IPS-15b (cell line): ENCODE measurements at regions not wholly inside any gene's neighbourhood (a gene's known extent, or its start where the extent isn't known, plus 50 kb on each side); places are given as distances from the start of the nearest gene placed in this dataset.
"Not testable (repeated sequence)": the region's sequence is repeated elsewhere in the genome, so short reads cannot be mapped to it uniquely, and the experiment has no call there.

ENCODE experiments used
- H3K27me3 ChIP-seq: one replicate; pipeline ENCODE4 v1.6.1; 2013; ENCODE audit warnings: low read length; ENCODE audit not compliant: control insufficient read depth, insufficient read depth
- H3K36me3 ChIP-seq: one replicate; pipeline ENCODE4 v1.6.1; 2013; ENCODE audit warnings: low read length; ENCODE audit not compliant: control insufficient read depth, insufficient read depth
- H3K4me1 ChIP-seq: one replicate; pipeline ENCODE4 v1.6.1; 2013; ENCODE audit warnings: mild to moderate bottlenecking, low read length; ENCODE audit not compliant: control insufficient read depth, insufficient read depth
- H3K4me3 ChIP-seq: one replicate; pipeline ENCODE4 v1.5.1; 2013; ENCODE audit warnings: low read depth, low read length
- H3K9ac ChIP-seq: one replicate; pipeline ENCODE4 v1.6.1; 2013; ENCODE audit warnings: low read depth, mild to moderate bottlenecking, low read length
- H3K9me3 ChIP-seq: one replicate; pipeline ENCODE4 v1.6.1; 2013; ENCODE audit warnings: mild to moderate bottlenecking, low read length; ENCODE audit not compliant: control insufficient read depth, insufficient read depth

DNA sequence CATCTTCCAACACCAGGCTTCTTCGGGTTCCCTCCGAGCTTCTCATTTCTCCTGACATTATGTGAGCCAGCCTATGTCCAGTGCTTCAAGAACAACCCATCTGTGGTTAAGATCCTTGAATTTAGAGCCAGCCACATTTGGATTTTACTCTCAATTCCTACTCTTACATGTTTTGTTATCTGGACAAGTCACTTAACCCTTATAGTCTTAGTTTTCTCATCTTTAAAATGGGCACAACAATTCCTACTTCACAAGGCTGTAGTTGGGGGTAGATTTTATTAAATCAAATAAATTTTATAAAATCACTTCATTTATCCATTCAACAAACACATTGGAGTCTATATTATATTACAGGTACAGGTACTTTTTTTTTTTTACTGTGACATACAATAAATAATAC, 105.5 kb upstream of the SLC38A2 start:
- peaks cover 9% of the 10 kb centered on the region for H3K4me1 ChIP-seq
- H3K27me3 ChIP-seq: no peaks in the 10 kb centered on the region
- H3K36me3 ChIP-seq: no peaks in the 10 kb centered on the region

DNA sequence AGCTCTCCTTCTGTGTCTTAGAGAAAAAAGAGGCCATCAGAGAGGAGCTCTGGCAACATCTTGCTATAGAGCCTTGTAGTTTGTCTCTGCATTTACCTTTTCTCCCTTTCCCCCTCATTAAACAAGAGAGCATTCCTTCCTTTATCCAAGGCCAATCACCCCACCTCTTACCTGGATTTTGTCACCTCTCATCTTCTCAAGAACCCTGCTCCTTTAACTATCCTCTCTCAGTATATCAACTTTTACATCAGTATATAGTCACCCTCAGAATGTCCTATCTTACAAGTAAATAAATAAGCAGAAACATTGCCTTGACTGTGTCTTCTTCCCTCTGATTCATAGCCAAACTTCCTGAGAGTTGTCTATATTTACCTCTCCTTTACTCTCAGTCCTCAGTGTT, 105.0 kb upstream of the SLC38A2 start:
- Histone ChIP-seq H3K27me3 (no peaks in the 10 kb centered on the region), H3K4me3 (no peak overlapping the region), H3K9me3 (no peaks in the 10 kb centered on the region), H3K36me3 (no peaks in the 10 kb centered on the region), H3K4me1 (peaks cover 5% of the 10 kb centered on the region), H3K9ac (no peak overlapping the region)

More for the DNA sequence above, 105.5 kb upstream of the SLC38A2 start:
- Histone ChIP-seq H3K4me3 (no peak overlapping the region), H3K9ac (no peak overlapping the region), H3K9me3 (no peaks in the 10 kb centered on the region)

DNA sequence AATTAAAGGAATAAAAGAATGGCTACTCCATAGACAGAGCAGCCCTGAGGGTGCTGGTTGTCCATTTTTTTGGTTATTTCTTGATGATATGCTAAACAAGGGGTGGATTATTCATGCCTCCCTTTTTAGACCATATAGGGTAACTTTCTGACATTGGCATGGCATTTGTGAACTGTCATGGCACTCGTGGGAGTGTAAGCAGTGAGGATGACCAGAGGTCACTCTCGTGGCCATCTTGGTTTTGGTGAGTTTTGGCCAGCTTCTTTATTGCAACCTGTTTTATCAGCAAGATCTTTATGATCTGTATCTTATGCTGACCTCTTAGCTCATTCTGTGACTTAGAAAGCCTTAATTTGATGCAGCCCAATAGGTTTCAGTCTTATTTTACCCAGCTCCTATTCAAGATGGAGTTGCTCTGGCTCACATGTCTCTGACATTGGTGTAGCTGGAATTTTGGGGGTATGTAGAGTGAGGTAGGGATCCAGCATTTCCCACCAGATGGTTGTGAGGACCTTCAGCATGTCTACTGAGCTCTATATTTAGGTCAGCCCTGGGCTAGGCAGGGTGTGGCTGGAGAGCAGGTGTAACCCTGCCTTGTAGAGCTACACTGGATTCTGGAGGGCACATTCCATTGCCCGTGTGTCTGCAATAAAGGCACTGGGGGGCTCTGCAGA, 103.5 kb upstream of the SLC38A2 start:
- Histone ChIP-seq H3K27me3 (no peaks in the 10 kb centered on the region), H3K4me1 (no peaks in the 10 kb centered on the region), H3K9ac (no peak overlapping the region), H3K36me3 (no peaks in the 10 kb centered on the region), H3K9me3 (no peaks in the 10 kb centered on the region), H3K4me3 (no peak overlapping the region)

DNA sequence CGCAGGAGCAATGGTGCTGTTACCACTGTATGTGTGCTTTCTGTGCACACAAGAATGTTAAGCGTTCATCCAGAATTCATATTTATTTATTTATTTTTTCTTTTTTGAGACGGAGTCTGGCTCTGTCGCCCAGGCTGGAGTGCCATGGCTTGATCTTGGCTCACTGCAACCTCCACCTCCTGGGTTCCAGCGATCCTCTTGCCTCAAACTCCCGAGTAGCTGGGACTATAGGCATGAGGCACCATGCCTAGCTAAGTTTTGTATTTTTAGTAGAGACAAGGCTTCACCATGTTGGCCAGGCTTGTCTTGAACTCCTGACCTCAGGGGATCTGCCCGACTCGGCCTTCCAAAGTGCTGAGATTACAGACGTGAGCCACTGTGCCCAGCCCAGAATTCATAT, 101.8 kb upstream of the SLC38A2 start:
- not testable (repeated sequence) for H3K4me1 ChIP-seq, H3K4me3 ChIP-seq, H3K36me3 ChIP-seq, H3K9ac ChIP-seq, H3K9me3 ChIP-seq, H3K27me3 ChIP-seq

DNA sequence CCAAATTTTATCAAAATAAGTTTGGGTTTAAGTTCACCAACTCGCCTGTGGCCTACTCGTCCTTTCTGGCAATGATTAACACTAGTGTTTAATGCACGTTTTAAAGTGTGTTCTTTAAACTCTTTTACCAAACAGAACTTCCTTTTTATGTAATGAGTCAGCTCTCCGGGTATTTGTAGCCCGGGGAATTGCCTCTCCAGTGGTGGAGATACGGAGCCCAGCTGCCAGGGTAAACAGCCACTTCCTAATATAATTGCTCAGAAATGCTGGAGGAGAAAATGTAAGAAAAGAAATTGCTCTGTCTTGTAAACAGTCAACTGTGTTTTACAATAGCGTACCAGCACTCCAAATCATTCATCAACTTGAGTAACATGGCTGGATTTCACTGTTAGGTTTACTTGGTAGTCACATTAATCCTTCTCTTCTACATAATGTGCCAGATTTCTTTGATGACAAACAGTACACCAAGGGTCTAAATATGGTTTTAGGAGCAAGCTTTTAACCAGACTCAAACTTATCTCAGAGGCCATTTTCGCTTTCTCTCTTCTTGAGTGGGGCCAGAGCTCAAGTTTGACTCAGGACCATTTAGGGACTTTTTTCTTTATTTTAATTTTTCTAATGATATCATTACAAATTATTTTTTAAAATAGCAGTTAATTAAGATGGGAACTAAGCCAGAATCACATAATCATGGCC, 101.2 kb upstream of the SLC38A2 start:
- H3K4me1 ChIP-seq: no peaks in the 10 kb centered on the region
- H3K9ac ChIP-seq: no peak overlapping the region
- H3K27me3 ChIP-seq: no peaks in the 10 kb centered on the region
- H3K4me3 ChIP-seq: no peak overlapping the region
- no peaks in the 10 kb centered on the region for H3K9me3 ChIP-seq
- no peaks in the 10 kb centered on the region for H3K36me3 ChIP-seq

DNA sequence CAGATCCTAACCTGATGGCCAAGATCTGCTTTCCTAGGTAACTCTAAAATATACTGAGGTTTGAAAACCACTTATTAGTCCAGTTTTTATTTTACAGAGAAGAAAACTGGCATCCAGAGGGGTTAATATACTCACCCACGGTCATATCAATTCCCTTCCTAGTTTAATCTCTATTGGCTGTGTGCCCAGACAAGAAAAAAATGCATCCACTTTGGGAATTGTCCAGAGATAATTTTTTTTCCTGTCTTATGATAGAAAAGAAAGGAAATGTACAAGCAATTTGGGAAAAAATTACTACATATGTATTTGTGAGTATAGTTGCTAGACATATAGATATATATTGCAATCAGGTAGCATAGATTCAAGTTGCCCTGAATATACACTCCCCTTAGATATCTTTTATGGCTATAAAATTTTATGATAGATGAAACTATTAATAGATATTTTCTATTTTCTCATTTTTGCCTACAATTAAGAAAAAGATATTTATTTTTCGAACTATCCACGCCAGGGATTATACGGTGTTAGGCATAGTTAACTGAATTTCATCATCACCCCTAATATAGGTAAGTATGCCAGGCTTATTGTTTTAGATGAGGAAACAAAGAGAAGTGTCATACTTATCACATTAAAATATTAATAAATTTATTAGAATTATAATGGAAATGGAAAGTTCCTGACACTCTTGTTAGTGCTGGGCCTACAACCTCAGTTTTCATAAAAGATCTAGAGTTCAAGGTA, 100.5 kb upstream of the SLC38A2 start:
- no peaks in the 10 kb centered on the region for H3K9me3 ChIP-seq
- no peak overlapping the region for H3K9ac ChIP-seq
- no peaks in the 10 kb centered on the region for H3K4me1 ChIP-seq
- no peaks in the 10 kb centered on the region for H3K27me3 ChIP-seq
- no peak overlapping the region for H3K4me3 ChIP-seq
- H3K36me3 ChIP-seq: no peaks in the 10 kb centered on the region

DNA sequence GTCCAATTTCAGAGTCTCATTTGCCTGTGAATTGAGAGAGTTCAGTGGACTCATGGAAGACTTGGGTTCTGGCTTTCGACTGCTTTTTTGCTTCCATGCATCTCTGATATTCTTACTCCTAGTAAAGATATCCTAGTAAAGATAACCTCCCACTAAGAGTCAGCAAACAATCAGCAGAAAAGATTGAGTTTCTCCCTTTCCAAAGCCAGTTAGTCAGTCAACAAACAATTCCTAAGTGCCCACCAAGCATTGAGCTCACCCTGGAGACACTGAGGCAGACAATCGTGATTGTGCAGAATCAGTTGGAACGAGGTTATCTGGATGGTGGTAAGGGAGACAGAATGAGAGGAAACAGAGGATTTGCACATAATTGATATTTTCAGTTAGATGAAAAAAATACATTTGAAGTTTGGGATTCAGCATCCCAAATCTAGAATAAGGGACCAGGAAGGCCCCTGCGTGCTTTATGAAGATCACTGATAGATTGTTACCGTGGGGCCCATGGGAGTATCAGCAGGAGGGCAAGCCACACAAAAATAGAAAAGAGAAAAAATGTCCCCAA, 99.7 kb upstream of the SLC38A2 start:
- Histone ChIP-seq H3K36me3 (no peaks in the 10 kb centered on the region), H3K4me3 (no peak overlapping the region), H3K9ac (no peak overlapping the region), H3K4me1 (no peaks in the 10 kb centered on the region), H3K9me3 (no peaks in the 10 kb centered on the region), H3K27me3 (no peaks in the 10 kb centered on the region)

DNA sequence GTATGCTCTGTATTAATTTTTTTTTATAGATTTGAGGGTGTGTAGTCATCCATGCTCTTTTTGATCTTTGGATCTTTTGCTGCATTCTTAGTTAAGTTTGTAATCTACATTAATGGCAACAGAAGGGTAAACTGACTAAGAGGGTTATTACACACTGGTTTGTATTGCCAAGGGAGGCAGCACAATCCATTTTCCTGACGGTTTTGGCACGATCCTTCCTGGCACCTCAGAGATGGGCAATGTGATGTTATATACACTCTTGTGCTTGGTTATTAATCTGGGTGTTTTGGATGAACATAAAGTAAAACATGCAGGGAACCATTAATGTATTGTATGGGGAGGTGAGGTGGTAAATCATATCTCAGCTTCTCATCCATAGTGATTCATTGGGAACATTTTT, 98.8 kb upstream of the SLC38A2 start:
- no peaks in the 10 kb centered on the region for H3K27me3 ChIP-seq
- no peaks in the 10 kb centered on the region for H3K36me3 ChIP-seq
- H3K4me3 ChIP-seq: no peak overlapping the region
- H3K9me3 ChIP-seq: no peaks in the 10 kb centered on the region
- H3K4me1 ChIP-seq: no peaks in the 10 kb centered on the region
- no peak overlapping the region for H3K9ac ChIP-seq

DNA sequence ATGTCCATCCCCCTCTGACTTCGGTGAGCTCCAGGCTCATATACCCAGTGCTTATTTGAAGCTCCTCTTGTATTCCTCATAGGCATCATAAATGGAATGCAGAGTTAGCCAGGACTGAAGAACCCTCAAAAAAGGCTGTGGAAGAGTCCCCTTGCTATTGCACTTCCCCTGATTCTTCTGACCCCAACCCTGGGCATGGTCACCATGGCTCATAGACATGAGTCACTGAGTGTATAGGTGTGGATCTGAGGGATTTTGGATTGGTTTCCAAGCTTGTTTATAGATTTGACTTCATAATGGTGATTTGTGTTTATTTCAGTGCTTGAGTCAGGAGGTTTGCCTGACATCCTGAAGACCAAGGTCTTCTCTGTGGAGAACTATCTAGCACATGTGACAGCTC, 98.4 kb upstream of the SLC38A2 start:
- H3K9ac ChIP-seq: no peak overlapping the region
- no peaks in the 10 kb centered on the region for H3K4me1 ChIP-seq
- H3K9me3 ChIP-seq: no peaks in the 10 kb centered on the region
- no peaks in the 10 kb centered on the region for H3K36me3 ChIP-seq
- H3K27me3 ChIP-seq: no peaks in the 10 kb centered on the region
- H3K4me3 ChIP-seq: no peak overlapping the region

DNA sequence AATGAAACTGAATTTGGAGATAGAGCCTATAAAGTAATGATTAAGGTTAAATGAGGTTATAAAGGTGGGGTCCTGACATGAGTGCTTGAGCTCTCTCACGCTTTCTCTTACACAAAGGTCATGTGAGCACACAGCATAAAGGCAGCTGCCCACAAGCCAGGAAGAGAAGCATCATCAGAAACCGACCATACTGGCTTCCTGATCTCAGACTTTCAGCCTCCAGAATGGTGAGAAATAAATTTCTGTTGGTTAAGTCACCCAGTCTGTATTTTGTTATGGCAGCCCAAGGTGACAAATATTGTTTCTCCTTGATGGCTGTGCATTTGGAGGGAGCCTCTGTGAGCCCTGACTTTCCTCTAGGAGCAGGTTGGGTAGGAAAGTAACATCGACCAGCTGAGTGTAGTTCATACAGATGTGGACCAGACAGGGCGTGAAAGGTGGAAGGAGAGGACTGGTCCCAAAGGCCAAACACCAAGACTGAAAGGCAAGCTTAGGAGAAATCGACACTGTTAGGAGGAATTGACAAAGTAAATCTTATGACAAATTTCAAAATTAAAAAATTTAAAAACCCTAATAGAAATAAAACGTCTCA, 97.6 kb upstream of the SLC38A2 start:
- no peaks in the 10 kb centered on the region for H3K27me3 ChIP-seq
- H3K36me3 ChIP-seq: no peaks in the 10 kb centered on the region
- H3K4me1 ChIP-seq: no peaks in the 10 kb centered on the region
- H3K9ac ChIP-seq: no peak overlapping the region
- H3K4me3 ChIP-seq: no peak overlapping the region
- H3K9me3 ChIP-seq: no peaks in the 10 kb centered on the region

DNA sequence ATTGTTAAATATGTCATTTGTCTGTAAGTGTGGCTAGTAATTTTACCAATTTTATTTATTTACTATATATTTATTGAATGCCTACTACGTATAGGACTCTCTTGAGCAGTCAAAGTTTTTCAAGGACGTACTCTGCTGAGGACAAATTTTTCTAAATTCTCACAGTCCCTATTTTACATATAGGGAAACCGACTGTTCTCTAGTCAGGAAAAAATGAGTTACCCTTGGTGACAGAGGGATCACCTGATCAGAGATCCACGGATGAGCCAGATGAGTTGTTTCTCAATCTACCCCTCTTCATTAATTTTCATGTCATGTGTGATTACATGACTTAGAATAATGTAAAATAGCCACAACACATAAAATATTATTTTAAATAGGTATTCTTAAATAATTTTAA, 96.2 kb upstream of the SLC38A2 start:
- Histone ChIP-seq H3K4me3 (no peak overlapping the region), H3K36me3 (no peaks in the 10 kb centered on the region), H3K27me3 (no peaks in the 10 kb centered on the region), H3K9me3 (no peaks in the 10 kb centered on the region), H3K4me1 (no peaks in the 10 kb centered on the region), H3K9ac (no peak overlapping the region)
